Heart right ventricle (tissue), 16 donors: ENCODE measurements at regions not wholly inside any gene's neighbourhood (a gene's known extent, or its start where the extent isn't known, plus 50 kb on each side); places are given as distances from the start of the nearest gene placed in this dataset.

Source experiments
- ATAC-seq, 8 donors: fragments of 200-7000 bp; cut with Tn5 transposase; one replicate each; pipeline ENCODE4 v1.9.1; 2020; ENCODE audit warnings: mild to moderate bottlenecking in 8 of 8, moderate library complexity in 8 of 8, moderate number of reproducible peaks in 1 of 8
- DNase-seq, 2 donors: peaks; one replicate each; pipeline ENCODE4 v3.0.0-alpha.2; 2020
- H3K27ac ChIP-seq, 10 donors: fragments of 200-600 bp; sonication (generic) in 2 of 10; one replicate each; pipeline versions ENCODE4 v1.5.0 to v1.8.0; 2020 to 2022; ENCODE audit warnings: mild to moderate bottlenecking in 3 of 10
- H3K27me3 ChIP-seq, 7 donors: fragments of 200-600 bp; one replicate each; pipeline ENCODE4 v1.8.0; 2021 to 2022; ENCODE audit warnings: mild to moderate bottlenecking in 2 of 7
- H3K36me3 ChIP-seq, 9 donors: fragments of 200-600 bp; sonication (generic) in 1 of 9; one replicate each; pipeline versions ENCODE4 v1.5.0 to v1.8.0; 2020 to 2022; ENCODE audit warnings: mild to moderate bottlenecking in 2 of 9
- H3K4me1 ChIP-seq, 9 donors: fragments of 200-600 bp; sonication (generic) in 1 of 9; one replicate each; pipeline versions ENCODE4 v1.5.0 to v1.8.0; 2020 to 2022; ENCODE audit warnings: mild to moderate bottlenecking in 4 of 9
- H3K4me3 ChIP-seq, 10 donors: fragments of 200-600 bp; sonication (generic) in 2 of 10; one replicate each; pipeline versions ENCODE4 v1.5.0 to v1.8.0; 2020 to 2022; ENCODE audit warnings: mild to moderate bottlenecking in 7 of 10, moderate library complexity in 2 of 10
- H3K9me3 ChIP-seq, 11 donors: fragments of 200-600 bp in 10 of 11; sonication (generic) in 2 of 11; one replicate each; pipeline versions ENCODE4 v1.5.0 to v1.8.0; 2013 to 2022; ENCODE audit warnings: mild to moderate bottlenecking in 2 of 11, control low read depth in 1 of 11, moderate library complexity in 1 of 11
- WGBS, 2 donors: extraction: QIAGEN DNeasy Blood & Tissue Kit; methylation state at CpG; one replicate each; pipeline ENCODE4 v1.1.7; 2013; ENCODE audit warnings: inconsistent platforms in 1 of 2; 5-methylcytosine and 5-hydroxymethylcytosine counted together
- intact Hi-C, 10 donors: fragments of 100-400 bp; cut with DNase I; formaldehyde crosslinking; loops; one replicate each; pipeline versions ENCODE4 v1.11.1 to v1.14.2; 2022
- TF ChIP-seq, protein P1 (sequence below), 9 donors: fragments of 200-600 bp; sonication (generic) in 2 of 9; IDR thresholded peaks; one replicate each; pipeline versions ENCODE4 v1.5.0 to v1.8.0; 2021 to 2022; ENCODE audit warnings: antibody characterized with exemption in 9 of 9, mild to moderate bottlenecking in 5 of 9, moderate library complexity in 1 of 9
- donor health status: Arrhythmogenic right ventricular cardiomyopathy.
- donor health status: ischemic (EF 13 %, LVEDD 7.1; RV severe dilation, severe dysfunction).
- donor health status: healthy with polysubstance abuse.
- donor health status: DM: no; HTN: yes; CAD: no.
- donor health status: DM: no; HTN: no; CAD: no.
- donor health status: ischemic (EF 25% LVEDD 6.9; RV normal size, moderate dysfunction).
- donor health status: ischemic (EF 25% LVEDD 5.7; RV mildly dilated, moderate dysfunction).
- donor health status: healthy.
- donor health status: DM: yes; HTN: yes; CAD: no.
- donor health status: Ischemic cardiomyopathy.
- donor health status: ischemic (EF 35%, LVEDD 5.7; RV mildly dilated, moderate dysfunction).
- donor health status: nonischemic (EF 11% LVEDD 7.7; RV severe dilation, severe dysfunction).
- donor health status: DM: yes; HTN: yes; CAD: no.
- donor health status: PGD.
- donor health status: ischemic (EF 29% LVEDD 5.4; RV normal size, mild dysfunction).
- donor health status: nonischemic (EF 23%, LVEDD 6.1; RV moderate dilation, normal function).

DNA sequence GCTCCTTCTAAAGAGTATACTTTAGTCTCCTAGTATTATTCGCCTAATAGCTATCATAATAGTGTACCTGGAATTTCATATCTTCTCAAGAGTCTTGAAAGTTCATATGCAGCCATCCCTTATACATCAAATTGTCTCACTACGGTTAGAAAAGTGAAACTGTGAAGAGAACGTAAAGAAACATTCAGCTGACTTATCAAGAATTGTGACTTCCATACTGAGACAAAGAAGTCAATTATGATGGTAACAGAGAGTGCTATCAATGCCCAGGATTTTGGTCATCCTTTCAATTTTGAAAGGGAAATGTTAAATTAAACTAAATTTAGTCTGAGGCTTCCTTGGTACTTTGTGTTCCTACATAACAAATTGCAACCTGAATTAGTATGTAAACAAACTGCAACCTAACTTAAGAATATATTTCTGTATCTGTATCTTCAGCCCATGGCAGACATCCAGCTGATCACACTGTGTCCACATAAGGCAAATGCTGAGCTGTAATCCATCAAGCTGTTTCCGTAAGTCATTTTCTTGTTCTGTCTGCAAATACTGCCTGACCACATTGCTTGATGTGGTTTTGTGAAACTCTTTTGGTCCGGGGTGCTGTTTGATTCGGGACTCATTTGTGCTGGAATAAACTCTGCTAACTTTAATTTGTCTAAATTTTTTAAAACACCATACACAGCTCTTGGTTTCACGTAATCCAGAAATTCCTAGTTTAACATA lies 469.6 kb downstream of the SI start:
- no peak for DNase-seq
- Histone ChIP-seq H3K4me1 (no peaks in the 10 kb centered on the region), H3K27ac (no peak overlapping the region), H3K9me3 (no peaks in the 10 kb centered on the region), H3K27me3 (no peaks in the 10 kb centered on the region), H3K4me3 (no peak overlapping the region), H3K36me3 (no peaks in the 10 kb centered on the region)
- ATAC-seq: no peak
- TF ChIP-seq, protein P1, sequence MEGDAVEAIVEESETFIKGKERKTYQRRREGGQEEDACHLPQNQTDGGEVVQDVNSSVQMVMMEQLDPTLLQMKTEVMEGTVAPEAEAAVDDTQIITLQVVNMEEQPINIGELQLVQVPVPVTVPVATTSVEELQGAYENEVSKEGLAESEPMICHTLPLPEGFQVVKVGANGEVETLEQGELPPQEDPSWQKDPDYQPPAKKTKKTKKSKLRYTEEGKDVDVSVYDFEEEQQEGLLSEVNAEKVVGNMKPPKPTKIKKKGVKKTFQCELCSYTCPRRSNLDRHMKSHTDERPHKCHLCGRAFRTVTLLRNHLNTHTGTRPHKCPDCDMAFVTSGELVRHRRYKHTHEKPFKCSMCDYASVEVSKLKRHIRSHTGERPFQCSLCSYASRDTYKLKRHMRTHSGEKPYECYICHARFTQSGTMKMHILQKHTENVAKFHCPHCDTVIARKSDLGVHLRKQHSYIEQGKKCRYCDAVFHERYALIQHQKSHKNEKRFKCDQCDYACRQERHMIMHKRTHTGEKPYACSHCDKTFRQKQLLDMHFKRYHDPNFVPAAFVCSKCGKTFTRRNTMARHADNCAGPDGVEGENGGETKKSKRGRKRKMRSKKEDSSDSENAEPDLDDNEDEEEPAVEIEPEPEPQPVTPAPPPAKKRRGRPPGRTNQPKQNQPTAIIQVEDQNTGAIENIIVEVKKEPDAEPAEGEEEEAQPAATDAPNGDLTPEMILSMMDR (IDR thresholded peaks at IDR 0.05): no peak
- 68 to 69% methylated on average over 7 of the region's 7 CpGs for WGBS, 2 donors
- intact Hi-C loops: no loop called here

DNA sequence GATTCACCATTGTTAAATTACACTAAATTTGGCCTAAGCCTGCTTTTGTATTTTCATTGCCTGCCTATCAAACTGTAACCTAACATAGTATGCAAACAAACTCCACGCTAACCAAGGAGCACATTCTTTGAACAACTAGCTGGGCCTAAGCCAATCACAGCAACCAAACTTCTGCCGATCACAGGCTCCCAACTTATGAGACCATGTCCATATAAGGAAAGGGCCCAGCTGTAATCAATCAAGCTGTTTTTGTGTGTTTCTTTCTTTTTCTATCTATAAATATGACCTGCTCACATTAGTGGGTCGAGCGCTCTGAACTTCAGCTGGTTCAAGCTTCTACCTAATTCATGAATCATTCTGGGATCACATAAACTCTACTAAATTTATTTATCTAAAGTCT lies 473.6 kb downstream of the SI start:
- intact Hi-C loops: no loop called here
- ATAC-seq (no peak), DNase-seq (no peak)
- no peak overlapping the region for H3K27ac ChIP-seq
- TF ChIP-seq, protein P1 (IDR thresholded peaks at IDR 0.05): no peak
- H3K9me3 ChIP-seq: peaks cover 0 to 20% (median 0%) of the 10 kb centered on the region in 11 donors
- WGBS, 2 donors: 64 to 75% methylated on average over 4 of the region's 4 CpGs
- no peaks in the 10 kb centered on the region for H3K4me1 ChIP-seq
- H3K4me3 ChIP-seq: no peak overlapping the region
- no peaks in the 10 kb centered on the region for H3K36me3 ChIP-seq
- no peaks in the 10 kb centered on the region for H3K27me3 ChIP-seq

DNA sequence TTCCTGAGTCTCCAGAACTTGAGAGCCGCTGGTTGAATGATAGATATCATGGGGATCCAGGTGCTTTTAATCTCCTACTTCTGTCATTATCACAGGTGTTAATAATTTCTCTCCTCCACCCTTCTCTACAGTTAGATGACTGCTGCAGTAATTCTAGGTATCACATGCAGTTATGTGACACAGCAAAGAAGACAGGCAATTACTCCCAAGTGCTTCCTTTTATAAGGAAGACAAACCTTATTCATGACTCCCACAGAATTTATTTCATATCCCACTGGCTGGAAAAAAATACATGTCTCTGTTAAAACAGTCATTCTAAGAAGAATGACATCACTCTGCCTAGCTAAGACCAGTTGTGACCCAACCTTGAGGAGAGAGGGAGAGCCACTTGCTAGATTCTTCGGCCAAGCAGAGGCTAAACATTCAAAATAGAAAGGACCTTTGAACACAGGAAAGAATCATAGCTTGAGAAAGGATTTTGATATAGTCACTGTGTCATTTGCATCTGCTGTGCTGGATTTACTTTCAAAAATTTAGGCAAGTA lies 500.6 kb downstream of the SI start:
- TF ChIP-seq, protein P1 (IDR thresholded peaks at IDR 0.05): no peak
- no peaks in the 10 kb centered on the region for H3K4me1 ChIP-seq
- no peaks in the 10 kb centered on the region for H3K27me3 ChIP-seq
- WGBS, 2 donors: 87% methylated on average over 2 of the region's 2 CpGs
- DNase-seq (no peak), ATAC-seq (no peak)
- no peak overlapping the region for H3K4me3 ChIP-seq
- H3K27ac ChIP-seq: no peak overlapping the region
- no peaks in the 10 kb centered on the region for H3K36me3 ChIP-seq
- intact Hi-C loops: no loop called here
- H3K9me3 ChIP-seq: peaks cover 0 to 5% (median 0%) of the 10 kb centered on the region in 11 donors

DNA sequence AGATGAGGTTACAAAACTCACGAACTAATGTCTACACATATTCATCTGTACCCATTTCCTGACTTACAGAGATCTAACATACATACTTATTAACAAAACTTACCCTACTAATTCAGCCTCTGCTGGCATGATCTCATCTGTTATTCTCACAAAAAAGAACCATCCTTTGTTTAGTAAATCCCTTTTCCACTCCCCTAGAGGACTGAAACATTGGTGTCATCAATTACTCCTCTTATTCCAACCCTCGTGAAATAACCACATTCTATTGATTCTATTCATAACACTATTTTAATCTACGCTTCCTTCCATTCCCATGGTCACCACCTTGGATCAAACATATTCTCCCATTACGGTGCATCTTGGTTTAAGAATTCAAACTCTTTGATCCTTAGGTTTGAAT lies 505.9 kb downstream of the SI start:
- DNase-seq (no peak), ATAC-seq (no peak)
- intact Hi-C loops: no loop called here

More for the DNA sequence above, 505.9 kb downstream of the SI start:
- Histone ChIP-seq H3K9me3 (peaks cover 0 to 14% (median 0%) of the 10 kb centered on the region in 11 donors), H3K36me3 (no peaks in the 10 kb centered on the region), H3K4me3 (no peak overlapping the region), H3K4me1 (no peaks in the 10 kb centered on the region), H3K27ac (no peak overlapping the region), H3K27me3 (no peaks in the 10 kb centered on the region)
- WGBS, 2 donors: 76 to 86% methylated on average over 4 of the region's 4 CpGs
- TF ChIP-seq, protein P1 (IDR thresholded peaks at IDR 0.05): no peak
